ENCODE measurements at regions not wholly inside any gene's neighbourhood (a gene's known extent, or its start where the extent isn't known, plus 50 kb on each side); places are given as distances from the start of the nearest gene placed in this dataset.

GRCh38 chr4:15151033-15151432, 148.8 kb downstream of the CPEB2 start:
- TF ChIP-seq CTCF (IDR thresholded peaks at IDR 0.05; ENCODE audit: low read depth, low read length, poor library complexity, severe bottlenecking) (no peak), EZH2phosphoT487 (IDR thresholded peaks at IDR 0.05; ENCODE audit: borderline replicate concordance, low read length) (no peak)

All from DOHH2 (cell line).